Fibroblast of villous mesenchyme (primary cell): ENCODE measurements at regions not wholly inside any gene's neighbourhood (a gene's known extent, or its start where the extent isn't known, plus 50 kb on each side); places are given as distances from the start of the nearest gene placed in this dataset.

Experiments
- DNase-seq: peaks from one replicate; pipeline ENCODE4 v3.0.0-alpha.2; 2010; ENCODE audit warnings: low read depth
- H3K4me3 ChIP-seq: 2 replicates; pipeline ENCODE4 v1.5.1; 2011; ENCODE audit warnings: low read depth, mild to moderate bottlenecking, low read length
- TF ChIP-seq, protein P1 (sequence below): IDR thresholded peaks from 2 replicates; pipeline ENCODE4 v1.5.1; 2012; ENCODE audit warnings: low read depth, mild to moderate bottlenecking, low read length; ENCODE audit not compliant: insufficient read depth

DNA sequence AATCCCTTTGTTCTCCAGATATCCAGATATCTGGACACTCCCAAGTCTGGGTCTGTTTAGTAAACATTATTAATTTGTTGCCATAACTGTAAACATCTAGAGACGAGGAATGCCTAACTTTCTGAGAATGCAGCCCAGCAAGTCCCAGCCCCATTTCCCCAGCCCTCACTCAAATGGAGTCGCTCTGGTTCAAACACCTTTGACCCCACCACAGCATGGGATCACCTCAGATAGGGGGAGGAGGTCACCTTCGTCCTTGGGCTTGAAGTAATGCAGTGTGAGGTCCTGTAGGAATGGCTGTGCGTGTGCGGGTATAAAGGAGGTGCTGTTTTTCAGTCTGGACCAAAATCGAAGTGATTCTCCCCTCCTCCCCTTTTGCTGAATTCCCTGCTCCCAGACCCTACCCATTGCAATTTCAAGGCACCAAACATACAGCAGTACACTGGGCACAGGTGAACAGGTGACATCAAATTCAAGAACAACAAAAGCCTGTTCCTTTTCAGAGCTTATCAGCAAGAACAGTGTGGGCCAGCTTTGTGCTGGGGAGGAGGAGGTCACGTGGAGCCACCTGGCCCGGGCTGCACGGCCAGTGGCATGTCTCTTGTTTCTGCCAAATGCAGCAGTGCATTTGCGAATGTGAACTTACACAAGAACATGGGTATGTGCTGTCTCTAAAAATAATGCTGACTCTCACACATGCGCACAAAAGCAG is 57.5 kb upstream of the TRPM1 start:
- TF ChIP-seq, protein P1, sequence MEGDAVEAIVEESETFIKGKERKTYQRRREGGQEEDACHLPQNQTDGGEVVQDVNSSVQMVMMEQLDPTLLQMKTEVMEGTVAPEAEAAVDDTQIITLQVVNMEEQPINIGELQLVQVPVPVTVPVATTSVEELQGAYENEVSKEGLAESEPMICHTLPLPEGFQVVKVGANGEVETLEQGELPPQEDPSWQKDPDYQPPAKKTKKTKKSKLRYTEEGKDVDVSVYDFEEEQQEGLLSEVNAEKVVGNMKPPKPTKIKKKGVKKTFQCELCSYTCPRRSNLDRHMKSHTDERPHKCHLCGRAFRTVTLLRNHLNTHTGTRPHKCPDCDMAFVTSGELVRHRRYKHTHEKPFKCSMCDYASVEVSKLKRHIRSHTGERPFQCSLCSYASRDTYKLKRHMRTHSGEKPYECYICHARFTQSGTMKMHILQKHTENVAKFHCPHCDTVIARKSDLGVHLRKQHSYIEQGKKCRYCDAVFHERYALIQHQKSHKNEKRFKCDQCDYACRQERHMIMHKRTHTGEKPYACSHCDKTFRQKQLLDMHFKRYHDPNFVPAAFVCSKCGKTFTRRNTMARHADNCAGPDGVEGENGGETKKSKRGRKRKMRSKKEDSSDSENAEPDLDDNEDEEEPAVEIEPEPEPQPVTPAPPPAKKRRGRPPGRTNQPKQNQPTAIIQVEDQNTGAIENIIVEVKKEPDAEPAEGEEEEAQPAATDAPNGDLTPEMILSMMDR = no peak
- DNase-seq = no peak
- no peak overlapping the region for H3K4me3 ChIP-seq

DNA sequence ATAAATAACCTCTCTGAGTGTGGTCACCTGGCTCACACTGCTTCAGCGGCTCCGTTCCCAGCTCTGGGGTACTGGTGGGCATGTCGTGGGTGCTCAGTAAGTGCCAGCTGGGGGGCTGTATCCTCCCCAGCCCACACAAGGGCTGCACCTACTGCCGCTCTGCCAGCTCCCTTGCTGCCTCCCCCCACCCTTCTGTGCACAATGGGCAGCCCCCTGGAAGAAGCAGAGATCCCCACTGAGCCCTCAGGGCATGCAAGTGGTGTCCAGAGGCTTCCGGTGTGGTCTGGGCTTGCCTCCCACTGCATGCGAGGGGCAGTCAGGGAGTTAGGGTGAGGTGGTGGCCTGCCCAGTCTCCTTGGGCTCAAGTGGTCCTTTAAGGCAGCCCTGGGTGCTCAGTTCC is 58.3 kb upstream of the TRPM1 start:
- no peak for DNase-seq
- TF ChIP-seq, protein P1 = no peak

DNA sequence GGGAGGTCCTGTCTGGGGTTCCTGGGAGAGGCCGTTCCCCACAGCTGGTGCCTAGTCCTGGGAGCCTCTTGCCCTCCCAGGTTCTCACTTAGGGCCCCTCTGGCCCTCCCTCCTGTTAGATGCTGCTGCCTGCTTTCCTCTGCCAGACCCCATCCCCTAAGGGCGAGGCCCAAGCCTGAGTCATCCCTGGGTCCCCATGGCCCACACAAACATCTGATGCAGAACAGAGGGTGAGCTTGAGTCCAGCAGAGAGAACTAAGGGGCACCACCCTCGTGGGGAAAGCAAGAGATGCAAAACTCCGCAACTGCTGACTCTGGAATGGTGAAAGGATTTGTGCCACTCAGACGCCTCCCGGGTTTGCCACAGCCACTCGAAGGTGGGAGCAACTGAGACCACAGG is 58.8 kb upstream of the TRPM1 start:
- H3K4me3 ChIP-seq = no peak overlapping the region
- TF ChIP-seq, protein P1 = no peak
- no peak for DNase-seq

More for the DNA sequence above, 58.3 kb upstream of the TRPM1 start:
- H3K4me3 ChIP-seq = no peak overlapping the region

DNA sequence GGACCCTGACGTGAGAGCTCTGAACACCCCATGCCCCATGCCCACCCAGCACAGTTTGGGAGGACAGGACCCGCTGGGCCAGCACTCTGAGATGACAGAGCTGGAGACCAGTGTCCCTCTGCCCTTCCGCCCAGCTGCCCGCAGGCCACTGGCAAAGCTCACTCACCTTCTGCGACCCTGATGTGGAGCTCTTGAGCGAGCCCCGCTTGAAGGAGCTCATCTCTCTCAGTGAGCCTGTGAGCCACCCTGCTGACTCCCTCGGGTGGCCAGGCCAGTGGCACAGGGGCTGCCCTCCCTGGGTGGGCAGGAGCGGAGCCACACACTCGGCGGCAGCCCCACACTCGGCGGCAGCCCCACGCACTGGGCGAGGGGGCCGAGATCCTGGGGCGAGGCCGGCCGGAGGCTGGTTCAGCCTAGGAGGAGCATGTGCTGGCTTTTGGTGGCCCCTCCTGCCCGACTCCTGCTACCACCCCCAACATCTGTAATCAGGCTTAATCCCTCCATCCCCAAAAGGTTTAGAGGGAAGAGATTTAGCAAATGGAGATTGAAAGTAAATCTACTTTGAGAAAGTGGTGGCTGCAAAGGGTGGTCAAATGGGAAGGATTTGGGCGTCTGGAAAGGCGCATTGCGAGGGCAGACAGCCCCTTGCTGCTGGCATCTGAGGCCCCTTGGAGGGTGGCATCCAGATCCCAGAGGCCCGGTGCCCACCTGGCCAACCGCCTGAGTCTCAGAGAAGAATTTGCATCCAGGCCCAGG is 59.4 kb upstream of the TRPM1 start:
- no peak overlapping the region for H3K4me3 ChIP-seq
- DNase-seq = no peak
- TF ChIP-seq, protein P1 = no peak

DNA sequence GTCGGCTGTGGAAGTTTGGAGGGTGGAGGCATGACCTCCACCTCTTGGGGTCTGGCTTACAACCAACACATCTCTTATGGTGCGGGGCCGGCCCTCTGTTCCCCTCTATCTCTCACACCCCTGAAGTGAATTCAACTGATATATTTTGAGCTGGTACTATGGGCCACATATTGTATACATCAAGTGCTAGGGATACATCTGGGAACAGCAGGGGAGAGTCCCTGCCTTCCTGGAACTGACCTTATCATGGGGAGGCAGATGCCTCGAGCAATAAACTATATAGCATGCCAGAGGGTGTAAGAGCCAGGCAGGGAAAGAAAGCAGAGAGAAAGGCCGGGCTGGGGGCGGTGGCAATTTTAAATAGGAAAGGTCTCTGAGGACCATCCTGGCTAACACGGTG is 60.4 kb upstream of the TRPM1 start:
- no peak for DNase-seq
- TF ChIP-seq, protein P1 = no peak
- H3K4me3 ChIP-seq = no peak overlapping the region

DNA sequence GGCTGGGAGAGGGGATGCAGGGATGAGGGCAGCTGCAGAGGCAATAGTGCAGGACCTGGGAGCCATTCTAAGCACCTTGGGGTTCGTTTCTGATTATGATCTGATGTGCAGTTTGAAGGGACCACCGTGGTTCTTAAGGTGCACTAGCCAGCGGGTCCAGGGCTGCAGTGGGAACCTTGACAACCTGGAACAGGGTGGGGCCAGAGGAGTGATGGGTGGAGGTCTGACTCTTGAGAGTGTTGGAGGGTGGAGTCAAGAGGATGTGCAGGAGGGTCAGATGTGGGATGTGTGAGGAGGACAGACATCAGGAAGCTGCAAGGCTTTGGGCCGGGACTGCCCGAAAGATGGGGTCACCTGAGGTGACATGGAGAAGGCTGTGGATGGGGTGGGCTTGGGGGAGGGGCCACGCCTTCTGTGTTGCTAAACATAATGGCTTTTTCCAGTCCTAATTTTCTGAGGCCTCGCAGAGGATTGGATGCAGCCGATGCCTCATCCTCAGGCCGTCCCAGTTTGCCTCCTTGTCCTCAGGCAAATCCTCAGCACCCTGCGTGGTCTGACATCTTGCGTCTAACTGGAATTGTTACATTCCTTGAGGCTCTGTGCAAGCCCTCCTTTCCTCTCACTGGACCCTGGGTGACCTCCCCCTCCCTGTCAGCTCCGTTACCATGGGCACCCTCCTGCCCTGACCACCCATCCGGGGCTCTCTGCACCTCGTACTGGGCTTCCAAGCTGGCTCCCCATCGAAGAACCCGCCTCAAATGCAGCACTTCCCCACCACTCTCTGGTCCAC is 61.4 kb upstream of the TRPM1 start:
- no peak for DNase-seq
- TF ChIP-seq, protein P1 = no peak
- no peak overlapping the region for H3K4me3 ChIP-seq
